Vagina (tissue), 2 donors: ENCODE measurements at regions not wholly inside any gene's neighbourhood (a gene's known extent, or its start where the extent isn't known, plus 50 kb on each side); places are given as distances from the start of the nearest gene placed in this dataset.

ENCODE experiments used
- POLR2A ChIP-seq, 2 donors: fragments of 450-650 bp; IDR thresholded peaks; one replicate each; pipeline ENCODE4 v1.6.1; 2017; ENCODE audit warnings: antibody characterized with exemption in 2 of 2, mild to moderate bottlenecking in 2 of 2, moderate library complexity in 2 of 2
- POLR2AphosphoS5 ChIP-seq, 2 donors: sonication (generic); formaldehyde crosslinking; IDR thresholded peaks; one replicate each; pipeline ENCODE4 v1.9.0; 2017; ENCODE audit warnings: antibody characterized with exemption in 2 of 2, mild to moderate bottlenecking in 2 of 2, low read depth in 1 of 2; ENCODE audit not compliant: insufficient read depth in 1 of 2
- TF ChIP-seq, protein P1 (sequence below), 3 experiments: fragments of 450-650 bp in 2 of 3; fragments of 200-600 bp in 1 of 3; sonication (generic) in 1 of 3; IDR thresholded peaks; one replicate each; pipeline ENCODE4 v1.5.1; 2017 to 2019; ENCODE audit warnings: antibody characterized with exemption in 3 of 3, mild to moderate bottlenecking in 2 of 3, moderate library complexity in 2 of 3

DNA sequence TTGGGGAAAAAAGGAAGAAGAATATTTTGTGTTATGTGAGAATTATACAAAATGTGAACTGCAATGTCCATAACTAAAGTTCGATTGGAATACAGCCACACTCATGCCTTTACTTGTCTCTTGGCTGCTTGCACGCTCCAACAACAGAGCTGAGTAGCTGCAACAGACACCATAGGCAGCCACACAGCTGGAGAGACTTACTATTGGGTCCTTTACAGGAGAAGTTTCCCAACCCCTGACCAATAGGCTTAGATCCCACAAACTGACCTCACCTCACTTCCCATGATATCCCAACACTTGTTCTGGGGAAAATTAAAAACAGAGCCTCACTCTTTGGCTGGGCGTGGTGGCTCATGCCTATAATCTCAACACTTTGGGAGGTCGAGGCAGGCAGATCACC lies 213.8 kb downstream of the SH3BP4 start:
- TF ChIP-seq, protein P1, sequence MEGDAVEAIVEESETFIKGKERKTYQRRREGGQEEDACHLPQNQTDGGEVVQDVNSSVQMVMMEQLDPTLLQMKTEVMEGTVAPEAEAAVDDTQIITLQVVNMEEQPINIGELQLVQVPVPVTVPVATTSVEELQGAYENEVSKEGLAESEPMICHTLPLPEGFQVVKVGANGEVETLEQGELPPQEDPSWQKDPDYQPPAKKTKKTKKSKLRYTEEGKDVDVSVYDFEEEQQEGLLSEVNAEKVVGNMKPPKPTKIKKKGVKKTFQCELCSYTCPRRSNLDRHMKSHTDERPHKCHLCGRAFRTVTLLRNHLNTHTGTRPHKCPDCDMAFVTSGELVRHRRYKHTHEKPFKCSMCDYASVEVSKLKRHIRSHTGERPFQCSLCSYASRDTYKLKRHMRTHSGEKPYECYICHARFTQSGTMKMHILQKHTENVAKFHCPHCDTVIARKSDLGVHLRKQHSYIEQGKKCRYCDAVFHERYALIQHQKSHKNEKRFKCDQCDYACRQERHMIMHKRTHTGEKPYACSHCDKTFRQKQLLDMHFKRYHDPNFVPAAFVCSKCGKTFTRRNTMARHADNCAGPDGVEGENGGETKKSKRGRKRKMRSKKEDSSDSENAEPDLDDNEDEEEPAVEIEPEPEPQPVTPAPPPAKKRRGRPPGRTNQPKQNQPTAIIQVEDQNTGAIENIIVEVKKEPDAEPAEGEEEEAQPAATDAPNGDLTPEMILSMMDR (IDR thresholded peaks at IDR 0.05): no peak
- TF ChIP-seq POLR2A (IDR thresholded peaks at IDR 0.05) (no peak), POLR2AphosphoS5 (IDR thresholded peaks at IDR 0.05; ENCODE audit: insufficient read depth in 1 of 2, low read depth in 1 of 2) (no peak)
